B cell (primary cell): ENCODE measurements at regions not wholly inside any gene's neighbourhood (a gene's known extent, or its start where the extent isn't known, plus 50 kb on each side); places are given as distances from the start of the nearest gene placed in this dataset.

Experiments used
- ATAC-seq: fragments of 200-7000 bp; cut with Tn5 transposase; one replicate; pipeline ENCODE4 v1.10.0; 2021; ENCODE audit warnings: low read depth, mild to moderate bottlenecking, moderate number of reproducible peaks, moderate library complexity
- CTCF ChIA-PET: fragments of 350-600 bp; sonication (Branson Sonifier 250); formaldehyde crosslinking; loops from one replicate; lab custom pipeline; 2021; ENCODE audit warnings: antibody characterized with exemption, inconsistent platforms; lab: Charles Lee
- POLR2A ChIA-PET: fragments of 350-600 bp; sonication (Branson Sonifier 250); formaldehyde crosslinking; loops from one replicate; lab custom pipeline; 2021; ENCODE audit warnings: antibody characterized with exemption; lab: Charles Lee
- DNase-seq: peaks from one replicate; pipeline ENCODE4 v3.0.0; 2013
- H2AFZ ChIP-seq: 2 replicates; pipeline ENCODE4 v1.6.1; 2012; ENCODE audit warnings: mild to moderate bottlenecking, low read depth, low read length; ENCODE audit not compliant: insufficient read depth, poor library complexity, severe bottlenecking
- H3K27ac ChIP-seq, 2 donors: 1 replicate in 1 of 2; 2 replicates in 1 of 2; pipeline ENCODE4 v1.5.1; 2012 to 2013; ENCODE audit warnings: low read length in 2 of 2, mild to moderate bottlenecking in 2 of 2, moderate library complexity in 1 of 2
- H3K27me3 ChIP-seq, 4 experiments: fragments of 200-600 bp in 1 of 4; sonication (generic) in 1 of 4; replicated peaks in 1 of 4; 1 replicate in 2 of 4; 2 replicates in 2 of 4; pipeline versions ENCODE4 v1.6.1 to v1.7.0; 2013 to 2016; ENCODE audit warnings: low read length in 3 of 4, mild to moderate bottlenecking in 2 of 4, mixed read lengths in 1 of 4, moderate library complexity in 1 of 4; ENCODE audit not compliant: insufficient read depth in 4 of 4, control insufficient read depth in 3 of 4; ENCODE audit errors: control extremely low read depth in 1 of 4
- H3K36me3 ChIP-seq, 2 experiments: replicated peaks in 1 of 2; 1 replicate in 1 of 2; 2 replicates in 1 of 2; pipeline versions ENCODE4 v1.6.1 to v1.7.1; 2013; ENCODE audit warnings: low read length in 1 of 2; ENCODE audit not compliant: insufficient read depth in 2 of 2, control insufficient read depth in 1 of 2; ENCODE audit errors: control extremely low read depth in 1 of 2, extremely low read depth in 1 of 2
- H3K4me1 ChIP-seq, 2 donors: fragments of 200-600 bp in 1 of 2; sonication (generic) in 1 of 2; 1 replicate in 1 of 2; 2 replicates in 1 of 2; pipeline versions ENCODE4 v1.5.1 to v1.6.1; 2013 to 2017; ENCODE audit warnings: low read length in 2 of 2; ENCODE audit not compliant: control insufficient read depth in 2 of 2, insufficient read depth in 2 of 2
- H3K4me2 ChIP-seq: replicated peaks from 2 replicates; pipeline ENCODE3; 2012; ENCODE audit warnings: mild to moderate bottlenecking, low read depth, low read length; ENCODE audit not compliant: poor library complexity, severe bottlenecking
- H3K4me3 ChIP-seq, 5 experiments: fragments of 200-600 bp in 1 of 5; sonication (generic) in 1 of 5; 1 replicate in 3 of 5; 2 replicates in 2 of 5; pipeline versions ENCODE4 v1.5.1 to v1.7.0; 2011 to 2016; ENCODE audit warnings: low read length in 4 of 5, mild to moderate bottlenecking in 4 of 5, low read depth in 2 of 5, control low read depth in 1 of 5, moderate library complexity in 1 of 5; ENCODE audit not compliant: insufficient read depth in 1 of 5; ENCODE audit errors: control extremely low read depth in 1 of 5, extremely low read depth in 1 of 5
- H3K79me2 ChIP-seq: fragments of 200-600 bp; sonication (generic); one replicate; pipeline ENCODE4 v1.6.0; 2016; ENCODE audit warnings: low read length; ENCODE audit not compliant: control insufficient read depth, insufficient read depth
- H3K9ac ChIP-seq: fragments of 200-600 bp; sonication (generic); 2 replicates; pipeline ENCODE4 v1.6.1; 2017; ENCODE audit warnings: mild to moderate bottlenecking, low read length, moderate library complexity
- H3K9me3 ChIP-seq, 3 donors: one replicate each; pipeline versions ENCODE4 v1.6.1 to v1.7.1; 2013; ENCODE audit warnings: low read length in 2 of 3; ENCODE audit not compliant: control insufficient read depth in 2 of 3, insufficient read depth in 1 of 3; ENCODE audit errors: control extremely low read depth in 1 of 3
- H4K20me1 ChIP-seq: 2 replicates; pipeline ENCODE4 v1.6.0; 2012; ENCODE audit warnings: mild to moderate bottlenecking, low read length; ENCODE audit not compliant: insufficient read depth, control insufficient read depth, poor library complexity, severe bottlenecking
- H3K27ac Mint-ChIP-seq: one replicate; pipeline ENCODE4 v1.8.0; 2021; ENCODE audit warnings: mixed read lengths
- H3K27me3 Mint-ChIP-seq: one replicate; pipeline ENCODE4 v1.8.0; 2021; ENCODE audit warnings: mixed read lengths
- H3K4me1 Mint-ChIP-seq: one replicate; pipeline ENCODE4 v1.8.0; 2021; ENCODE audit warnings: mixed read lengths
- H3K4me3 Mint-ChIP-seq: one replicate; pipeline ENCODE4 v1.8.0; 2021; ENCODE audit warnings: mixed read lengths
- H3K9me3 Mint-ChIP-seq: one replicate; pipeline ENCODE4 v1.8.0; 2022; ENCODE audit warnings: mixed read lengths; ENCODE audit not compliant: insufficient read depth
- EZH2 ChIP-seq: IDR thresholded peaks from 2 replicates; pipeline ENCODE4 v1.6.1; 2012; ENCODE audit warnings: borderline replicate concordance, low read depth, mild to moderate bottlenecking, moderate library complexity, low read length; ENCODE audit not compliant: insufficient read depth, poor library complexity, severe bottlenecking
- WGBS: methylation state at CpG from one replicate; pipeline ENCODE4 v1.1.5; 2013; ENCODE audit warnings: missing lambda C conversion rate; ENCODE audit not compliant: insufficient coverage; 5-methylcytosine and 5-hydroxymethylcytosine counted together
- intact Hi-C: fragments of 100-400 bp; cut with micrococcal nuclease; formaldehyde crosslinking; loops from one replicate; pipeline ENCODE4 v1.10.0; 2022
- TF ChIP-seq, protein P1 (sequence below): fragments of 200-600 bp; IDR thresholded peaks from one replicate; pipeline ENCODE4 v1.8.0; 2022; ENCODE audit warnings: antibody characterized with exemption, mild to moderate bottlenecking

DNA sequence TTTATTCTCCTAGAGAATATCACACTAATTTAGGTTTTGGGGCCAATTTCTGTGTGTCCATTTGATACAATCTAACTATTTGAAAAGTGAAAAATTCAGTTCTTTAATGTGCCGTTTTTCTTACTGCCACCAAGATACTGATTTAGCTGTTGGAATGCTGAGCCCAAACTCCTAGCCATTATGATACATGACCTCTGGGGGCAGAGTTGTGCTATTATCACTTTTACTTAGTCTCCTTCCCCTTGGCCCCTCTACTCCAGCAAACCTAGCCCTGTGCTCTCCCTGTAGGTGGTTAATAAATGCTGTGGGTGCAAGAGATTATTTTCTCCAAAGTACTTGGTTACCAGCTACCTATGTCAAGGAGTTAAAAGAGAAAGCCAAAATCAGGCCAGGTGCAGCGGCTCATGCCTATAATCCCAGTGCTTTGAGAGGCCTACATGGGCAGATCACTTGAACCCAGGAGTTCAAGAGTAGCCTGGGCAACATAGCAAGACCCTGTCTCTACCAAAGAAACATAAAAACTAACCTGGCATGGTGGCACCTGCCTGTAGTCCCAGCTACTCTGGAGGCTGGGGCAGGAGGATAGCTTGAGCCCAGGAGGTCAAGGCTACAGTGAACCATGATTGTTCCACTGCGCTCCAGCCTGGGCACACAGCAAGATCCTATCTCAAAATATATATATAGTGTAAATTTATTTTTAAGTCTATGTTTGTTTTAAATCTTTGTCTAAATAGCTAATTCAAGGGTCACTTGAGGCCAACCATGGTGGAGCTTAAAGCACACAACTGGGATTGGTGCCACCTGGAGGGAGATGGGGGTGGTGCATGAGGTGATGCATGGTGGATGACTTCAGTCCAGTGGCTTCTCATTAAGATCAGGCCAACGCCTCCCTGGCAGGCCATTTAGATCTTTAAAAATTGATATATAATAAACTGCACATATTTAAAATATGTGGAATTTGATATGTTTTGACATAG, 193.2 kb upstream of the PLET1 start:
- H3K9ac ChIP-seq, result no peak overlapping the region
- peak; percentile 7 for DNase-seq
- H4K20me1 ChIP-seq, result no peaks in the 10 kb centered on the region
- H3K4me1 ChIP-seq, result no peaks in the 10 kb centered on the region
- WGBS, result 100% methylated on average over 1 of the region's 4 CpGs
- no peaks in the 10 kb centered on the region for H3K79me2 ChIP-seq
- no peak overlapping the region for H3K27ac Mint-ChIP-seq
- H3K36me3 ChIP-seq, result no peaks in the 10 kb centered on the region
- intact Hi-C loops, result no loop called here
- H3K4me3 ChIP-seq, result no peak overlapping the region
- ChIA-PET POLR2A (interaction anchor here (0.6 kb wide), 1 partner anchor 30 kb away, joined by 3 read pairs; no protein-coding TSS in a partner anchor), CTCF (interaction anchor here (0.8 to 2.1 kb wide), 5 partner anchors 8 to 233 kb away, joined by 3 to 5 read pairs (median 4); no protein-coding TSS in a partner anchor)
- H3K4me2 ChIP-seq, result no peak overlapping the region
- no peak overlapping the region for H3K27ac ChIP-seq
- no peaks in the 10 kb centered on the region for H3K9me3 Mint-ChIP-seq
- TF ChIP-seq, protein P1, sequence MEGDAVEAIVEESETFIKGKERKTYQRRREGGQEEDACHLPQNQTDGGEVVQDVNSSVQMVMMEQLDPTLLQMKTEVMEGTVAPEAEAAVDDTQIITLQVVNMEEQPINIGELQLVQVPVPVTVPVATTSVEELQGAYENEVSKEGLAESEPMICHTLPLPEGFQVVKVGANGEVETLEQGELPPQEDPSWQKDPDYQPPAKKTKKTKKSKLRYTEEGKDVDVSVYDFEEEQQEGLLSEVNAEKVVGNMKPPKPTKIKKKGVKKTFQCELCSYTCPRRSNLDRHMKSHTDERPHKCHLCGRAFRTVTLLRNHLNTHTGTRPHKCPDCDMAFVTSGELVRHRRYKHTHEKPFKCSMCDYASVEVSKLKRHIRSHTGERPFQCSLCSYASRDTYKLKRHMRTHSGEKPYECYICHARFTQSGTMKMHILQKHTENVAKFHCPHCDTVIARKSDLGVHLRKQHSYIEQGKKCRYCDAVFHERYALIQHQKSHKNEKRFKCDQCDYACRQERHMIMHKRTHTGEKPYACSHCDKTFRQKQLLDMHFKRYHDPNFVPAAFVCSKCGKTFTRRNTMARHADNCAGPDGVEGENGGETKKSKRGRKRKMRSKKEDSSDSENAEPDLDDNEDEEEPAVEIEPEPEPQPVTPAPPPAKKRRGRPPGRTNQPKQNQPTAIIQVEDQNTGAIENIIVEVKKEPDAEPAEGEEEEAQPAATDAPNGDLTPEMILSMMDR, result peak; percentile 37
- TF ChIP-seq EZH2, result no peak
- no peaks in the 10 kb centered on the region for H3K9me3 ChIP-seq
- H3K4me1 Mint-ChIP-seq, result no peaks in the 10 kb centered on the region
- no peak overlapping the region for H3K4me3 Mint-ChIP-seq
- ATAC-seq, result no peak
- H2AFZ ChIP-seq, result no peak overlapping the region
- H3K27me3 ChIP-seq, result peaks cover 0 to 3% (median 0%) of the 10 kb centered on the region in 4 experiments
- peaks cover 4% of the 10 kb centered on the region for H3K27me3 Mint-ChIP-seq

DNA sequence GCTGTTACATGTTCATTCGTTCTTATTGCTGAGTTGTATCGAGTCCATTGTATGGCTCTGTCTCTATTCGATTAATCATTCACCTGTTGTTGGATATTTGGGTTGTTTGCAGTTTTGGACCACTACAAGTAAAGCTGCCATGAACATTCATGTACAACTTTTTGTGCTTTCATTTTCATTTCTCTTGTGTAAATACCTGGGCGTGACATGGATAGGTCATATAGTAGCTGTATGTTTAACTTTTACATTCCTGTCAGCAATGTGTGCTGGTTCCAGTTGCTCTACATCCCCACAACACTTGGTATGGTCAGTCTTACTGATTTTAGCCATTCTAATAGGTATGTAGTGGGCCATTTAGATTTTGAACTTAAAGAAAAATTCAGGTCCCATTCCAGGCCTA, 194.2 kb upstream of the PLET1 start:
- no CpG with 5 or more reads among the region's 4 CpGs for WGBS
- Histone ChIP-seq H4K20me1 (no peaks in the 10 kb centered on the region), H3K4me1 (no peaks in the 10 kb centered on the region), H3K36me3 (no peaks in the 10 kb centered on the region), H3K9me3 (no peaks in the 10 kb centered on the region), H3K4me2 (no peak overlapping the region), H3K79me2 (no peaks in the 10 kb centered on the region), H3K27me3 (peaks cover 0 to 3% (median 0%) of the 10 kb centered on the region in 4 experiments), H3K27ac (no peak overlapping the region), H3K4me3 (no peak overlapping the region), H3K9ac (no peak overlapping the region), H2AFZ (no peak overlapping the region)
- Mint-ChIP-seq H3K4me3 (no peak overlapping the region), H3K27me3 (peaks cover under 1% of the 10 kb centered on the region), H3K4me1 (no peaks in the 10 kb centered on the region), H3K9me3 (no peaks in the 10 kb centered on the region), H3K27ac (no peak overlapping the region)
- ChIA-PET POLR2A (no interaction called here), CTCF (interaction anchor here (1.1 to 2.1 kb wide), 3 partner anchors 9 to 43 kb away, joined by 3 to 5 read pairs (median 3); no protein-coding TSS in a partner anchor)
- TF ChIP-seq, protein P1, result no peak
- TF ChIP-seq EZH2, result no peak
- DNase-seq (no peak), ATAC-seq (no peak)
- intact Hi-C loops, result no loop called here
